KMS-11 (cell line): ENCODE measurements at regions not wholly inside any gene's neighbourhood (a gene's known extent, or its start where the extent isn't known, plus 50 kb on each side); places are given as distances from the start of the nearest gene placed in this dataset.

Experiments used
- H2AFZ ChIP-seq: fragments of 200-600 bp; sonication (generic); 2 replicates; pipeline ENCODE4 v1.6.1; 2016; ENCODE audit warnings: antibody characterized with exemption, mixed run types, low read depth
- H3K27ac ChIP-seq: fragments of 200-600 bp; sonication (generic); 2 replicates; pipeline ENCODE4 v1.6.1; 2016; ENCODE audit warnings: mild to moderate bottlenecking, mixed run types
- H3K27me3 ChIP-seq: fragments of 200-600 bp; sonication (generic); 2 replicates; pipeline ENCODE4 v1.6.1; 2017; ENCODE audit warnings: mild to moderate bottlenecking, low read depth, mixed run types, moderate library complexity; ENCODE audit not compliant: insufficient read depth
- H3K36me3 ChIP-seq: fragments of 200-600 bp; sonication (generic); 2 replicates; pipeline ENCODE4 v1.6.1; 2017; ENCODE audit warnings: mild to moderate bottlenecking, mixed run types; ENCODE audit not compliant: insufficient read depth
- H3K4me1 ChIP-seq: fragments of 200-600 bp; sonication (generic); 2 replicates; pipeline ENCODE4 v1.6.1; 2016; ENCODE audit warnings: mild to moderate bottlenecking, low read depth, mixed run types; ENCODE audit not compliant: poor library complexity, severe bottlenecking
- H3K4me2 ChIP-seq: fragments of 200-600 bp; sonication (generic); 2 replicates; pipeline ENCODE4 v1.7.0; 2016; ENCODE audit warnings: mild to moderate bottlenecking, mixed run types
- H3K4me3 ChIP-seq: fragments of 200-600 bp; sonication (generic); IDR thresholded peaks from 2 replicates; pipeline ENCODE4 v1.6.1; 2017; ENCODE audit warnings: low read depth, low read length, mixed read lengths; ENCODE audit not compliant: insufficient read depth
- H3K79me2 ChIP-seq: fragments of 200-600 bp; sonication (generic); 2 replicates; pipeline ENCODE4 v1.6.1; 2016; ENCODE audit warnings: low read depth, mixed run types; ENCODE audit not compliant: insufficient read depth
- H3K9ac ChIP-seq: fragments of 200-600 bp; sonication (generic); 2 replicates; pipeline ENCODE4 v1.6.1; 2016; ENCODE audit warnings: mild to moderate bottlenecking, mixed run types
- H4K20me1 ChIP-seq: fragments of 200-600 bp; sonication (generic); 2 replicates; pipeline ENCODE4 v1.6.1; 2016; ENCODE audit warnings: mild to moderate bottlenecking, mixed run types; ENCODE audit not compliant: insufficient read depth
- CTCF ChIP-seq: fragments of 200-600 bp; sonication (generic); conservative IDR thresholded peaks from 2 replicates; pipeline ENCODE4 v1.6.1; 2017; ENCODE audit warnings: low read depth, mild to moderate bottlenecking, antibody characterized with exemption, low read length, moderate library complexity, mixed read lengths

DNA sequence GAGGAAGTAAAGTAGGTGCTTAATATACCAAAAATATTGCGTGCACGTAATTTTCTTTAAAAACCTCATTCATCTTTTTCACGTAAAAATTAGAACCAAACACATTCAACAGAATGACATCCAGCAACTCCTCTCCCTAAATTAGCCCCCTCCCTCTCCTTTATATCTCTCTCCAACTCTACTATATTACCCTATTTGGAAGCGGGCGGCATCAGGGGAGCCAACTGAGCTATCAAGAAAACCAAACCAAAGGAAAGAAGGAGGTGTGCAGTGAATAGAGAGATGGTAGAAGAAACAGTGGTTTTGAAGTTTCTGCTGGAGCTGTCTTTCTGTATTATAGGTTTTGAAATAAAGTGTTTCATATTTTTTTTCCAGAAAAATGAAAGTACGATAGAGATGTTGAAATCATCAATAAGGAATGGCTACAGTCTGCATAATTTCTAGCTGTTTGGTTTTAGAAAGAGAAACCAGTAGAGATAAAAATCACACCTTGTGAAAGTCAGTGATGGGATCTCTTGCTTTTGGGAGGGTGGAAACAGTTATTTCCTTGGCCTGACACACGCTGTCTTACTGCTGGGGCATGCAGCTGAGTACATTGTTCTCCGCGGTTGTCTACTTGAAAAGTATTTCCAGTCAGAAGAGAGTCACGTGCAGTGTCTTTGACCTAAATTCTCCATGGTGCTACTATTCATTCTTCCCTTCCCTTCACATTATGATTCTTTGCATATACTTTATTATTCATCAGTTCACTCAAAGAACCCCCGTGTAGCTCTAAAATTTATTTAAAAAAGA lies 94.1 kb upstream of the WDR17 start:
- H3K4me2 ChIP-seq = no peak overlapping the region
- TF ChIP-seq CTCF = no peak
- no peak overlapping the region for H3K4me3 ChIP-seq
- H3K4me1 ChIP-seq = no peaks in the 10 kb centered on the region
- no peaks in the 10 kb centered on the region for H3K36me3 ChIP-seq
- no peak overlapping the region for H3K9ac ChIP-seq
- H2AFZ ChIP-seq = no peak overlapping the region
- no peaks in the 10 kb centered on the region for H3K27me3 ChIP-seq
- no peak overlapping the region for H3K27ac ChIP-seq
- no peaks in the 10 kb centered on the region for H4K20me1 ChIP-seq
- H3K79me2 ChIP-seq = no peaks in the 10 kb centered on the region

DNA sequence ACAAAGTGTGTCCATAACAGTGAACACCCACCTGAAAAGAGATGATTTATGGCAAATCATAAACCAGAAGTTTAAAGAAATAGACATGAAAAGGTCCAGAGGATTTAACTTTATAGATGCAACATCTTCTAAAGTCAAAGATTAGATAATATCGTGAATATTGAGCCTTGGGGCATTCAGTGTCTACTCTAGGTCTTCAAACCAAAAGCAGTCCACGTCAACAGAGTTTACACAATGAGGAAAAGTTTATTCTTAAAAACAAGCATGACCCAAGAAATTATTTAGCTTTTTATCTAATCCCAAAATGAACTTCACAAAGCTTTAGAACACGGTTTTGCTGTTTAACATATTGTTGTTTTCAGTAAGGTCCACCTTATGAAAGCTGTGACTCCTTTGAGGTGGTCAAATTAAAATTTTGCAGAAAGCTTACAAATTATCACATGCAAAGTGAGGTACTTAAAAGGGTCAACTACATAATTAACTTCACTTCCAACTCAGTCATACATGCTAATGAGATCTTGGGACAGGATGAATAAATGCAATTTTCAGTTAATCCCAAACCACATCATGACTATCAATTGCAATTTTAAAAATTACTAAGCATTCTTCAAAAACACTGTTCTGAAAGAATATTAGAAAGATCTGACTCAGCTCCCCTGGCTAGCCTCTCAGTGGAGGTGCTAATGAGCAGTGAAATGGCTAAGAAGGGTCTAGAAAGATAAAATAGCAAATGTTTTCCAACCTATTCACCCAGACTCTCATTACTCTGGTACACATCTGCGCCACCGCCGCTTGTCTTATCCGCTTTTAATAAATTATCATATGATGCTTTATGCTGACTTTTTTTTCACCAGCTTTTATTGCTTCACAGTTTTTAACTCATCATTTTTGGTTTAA lies 92.4 kb upstream of the WDR17 start:
- H3K4me2 ChIP-seq = no peak overlapping the region
- no peak overlapping the region for H2AFZ ChIP-seq
- no peaks in the 10 kb centered on the region for H3K4me1 ChIP-seq
- H3K4me3 ChIP-seq = no peak overlapping the region
- no peak overlapping the region for H3K9ac ChIP-seq
- H3K27ac ChIP-seq = no peak overlapping the region
- H3K27me3 ChIP-seq = no peaks in the 10 kb centered on the region
- no peaks in the 10 kb centered on the region for H4K20me1 ChIP-seq
- no peak for TF ChIP-seq CTCF
- H3K36me3 ChIP-seq = no peaks in the 10 kb centered on the region
- no peaks in the 10 kb centered on the region for H3K79me2 ChIP-seq

DNA sequence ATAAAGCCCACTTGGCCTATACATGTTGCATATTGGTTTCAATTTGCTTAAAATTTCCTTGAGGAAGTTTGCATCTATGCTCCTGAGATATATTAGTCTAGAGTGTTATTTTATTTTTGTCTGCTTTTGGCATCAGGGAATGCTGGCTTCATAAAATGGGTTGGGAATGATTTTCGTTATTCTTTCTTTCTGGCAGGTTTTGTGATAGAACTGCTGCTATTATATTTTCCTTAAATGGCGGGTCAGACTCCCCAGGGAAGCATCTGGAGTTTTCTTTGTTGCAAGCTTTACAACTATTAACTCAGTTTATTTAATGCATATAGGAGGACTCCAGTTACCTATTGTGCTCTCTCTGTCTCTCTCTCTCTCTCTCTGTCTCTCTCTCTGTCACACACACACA lies 82.0 kb upstream of the WDR17 start:
- Histone ChIP-seq H3K4me1 (no peaks in the 10 kb centered on the region), H4K20me1 (no peaks in the 10 kb centered on the region), H2AFZ (no peak overlapping the region), H3K9ac (no peak overlapping the region), H3K27ac (no peak overlapping the region), H3K27me3 (no peaks in the 10 kb centered on the region), H3K4me3 (no peak overlapping the region), H3K4me2 (no peak overlapping the region), H3K79me2 (no peaks in the 10 kb centered on the region), H3K36me3 (no peaks in the 10 kb centered on the region)
- TF ChIP-seq CTCF = no peak

- Histone ChIP-seq H3K36me3 (no peaks in the 10 kb centered on the region), H3K27ac (no peak overlapping the region), H3K4me2 (no peak overlapping the region), H4K20me1 (no peaks in the 10 kb centered on the region), H3K9ac (no peak overlapping the region), H3K4me1 (no peaks in the 10 kb centered on the region), H3K4me3 (no peak overlapping the region), H2AFZ (no peak overlapping the region), H3K79me2 (no peaks in the 10 kb centered on the region), H3K27me3 (no peaks in the 10 kb centered on the region)
- TF ChIP-seq CTCF = no peak
These were observed 79.0 kb upstream of the WDR17 start for GRCh38 chr4:175986668-175987067.
